Small intestine (tissue), 7 donors: ENCODE measurements at regions not wholly inside any gene's neighbourhood (a gene's known extent, or its start where the extent isn't known, plus 50 kb on each side); places are given as distances from the start of the nearest gene placed in this dataset.

Experiments
- DNase-seq, 2 donors: peaks; one replicate each; pipeline versions ENCODE4 v3.0.0 to v3.0.0-alpha.2; 2013
- FAIRE-seq: peaks from 2 replicates; lab custom pipeline; 2012; peaks lifted over from hg19 to GRCh38; lab: Jason Lieb, UNC
- H3K27ac ChIP-seq, 3 donors: one replicate each; pipeline ENCODE4 v1.5.1; 2013; ENCODE audit warnings: low read length in 2 of 3, mild to moderate bottlenecking in 2 of 3, control low read depth in 1 of 3, inconsistent platforms in 1 of 3, low read depth in 1 of 3, moderate library complexity in 1 of 3
- H3K27me3 ChIP-seq, 3 donors: one replicate each; pipeline ENCODE4 v1.6.1; 2013; ENCODE audit warnings: low read length in 3 of 3, inconsistent platforms in 1 of 3; ENCODE audit not compliant: control insufficient read depth in 3 of 3, insufficient read depth in 3 of 3
- H3K36me3 ChIP-seq, 3 donors: one replicate each; pipeline ENCODE4 v1.6.1; 2013; ENCODE audit warnings: low read length in 3 of 3, inconsistent platforms in 1 of 3, low read depth in 1 of 3, mild to moderate bottlenecking in 1 of 3, moderate library complexity in 1 of 3; ENCODE audit not compliant: control insufficient read depth in 3 of 3, insufficient read depth in 2 of 3
- H3K4me1 ChIP-seq, 3 donors: one replicate each; pipeline ENCODE4 v1.6.1; 2013; ENCODE audit warnings: low read length in 2 of 3, inconsistent platforms in 1 of 3, low read depth in 1 of 3, mild to moderate bottlenecking in 1 of 3, moderate library complexity in 1 of 3; ENCODE audit not compliant: control insufficient read depth in 3 of 3, insufficient read depth in 2 of 3
- H3K4me3 ChIP-seq, 3 donors: one replicate each; pipeline ENCODE4 v1.5.1; 2013; ENCODE audit warnings: low read length in 3 of 3, control low read depth in 1 of 3, inconsistent platforms in 1 of 3, low read depth in 1 of 3, mild to moderate bottlenecking in 1 of 3, moderate library complexity in 1 of 3
- H3K9me3 ChIP-seq, 2 donors: one replicate each; pipeline ENCODE4 v1.6.1; 2013; ENCODE audit warnings: low read depth in 1 of 2, low read length in 1 of 2; ENCODE audit not compliant: control insufficient read depth in 2 of 2, insufficient read depth in 1 of 2
- WGBS, 3 donors: extraction: QIAGEN DNeasy Blood & Tissue Kit; methylation state at CpG; one replicate each; pipeline ENCODE4 v1.1.7; 2013; 5-methylcytosine and 5-hydroxymethylcytosine counted together
- donor health status: healthy with polysubstance abuse.
- donor health status: control.
- donor health status: control.
- donor health status: Bipolar disorder and iron deficiency.
- donor health status: healthy.

DNA sequence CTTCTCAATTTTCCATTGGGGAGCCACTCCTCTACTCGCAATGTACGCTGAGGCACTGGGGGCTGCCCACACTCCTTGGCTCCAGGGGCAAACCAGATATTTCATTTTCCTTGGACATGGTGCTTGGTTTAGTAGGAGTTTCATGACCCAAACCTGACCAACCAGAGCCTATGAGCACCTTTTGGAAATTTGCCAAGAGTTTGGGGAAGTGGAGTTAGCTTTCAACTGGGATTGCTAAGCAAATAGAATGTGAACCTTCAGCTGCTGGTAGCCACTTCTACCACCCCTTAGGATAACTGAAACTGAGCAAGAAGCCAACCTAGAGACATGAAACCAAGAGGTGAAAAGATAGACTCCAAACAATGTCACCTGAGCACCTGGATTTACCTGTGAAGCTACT, 74.9 kb upstream of the COL13A1 start:
- no peak overlapping the region for H3K4me3 ChIP-seq
- no peak overlapping the region for H3K27ac ChIP-seq
- H3K9me3 ChIP-seq: no peaks in the 10 kb centered on the region
- peaks cover 0 to 10% (median 2%) of the 10 kb centered on the region in 3 donors for H3K27me3 ChIP-seq
- H3K36me3 ChIP-seq: no peaks in the 10 kb centered on the region
- no peak for DNase-seq
- no peak for FAIRE-seq
- 98 to 100% (median 100%) methylated on average over 2 of the region's 2 CpGs for WGBS, 3 donors
- H3K4me1 ChIP-seq: no peaks in the 10 kb centered on the region

- peaks cover 0 to 10% (median 0%) of the 10 kb centered on the region in 3 donors for H3K27me3 ChIP-seq
- no peak overlapping the region for H3K4me3 ChIP-seq
- 10 to 22% (median 21%) methylated on average over 3 of the region's 3 CpGs for WGBS, 3 donors
- H3K9me3 ChIP-seq: no peaks in the 10 kb centered on the region
- H3K36me3 ChIP-seq: no peaks in the 10 kb centered on the region
- no peaks in the 10 kb centered on the region for H3K4me1 ChIP-seq
- DNase-seq (no peak), FAIRE-seq (no peak)
- H3K27ac ChIP-seq: no peak overlapping the region
Observed at GRCh38 chr10:69728335-69728870, 73.3 kb upstream of the COL13A1 start.

DNA sequence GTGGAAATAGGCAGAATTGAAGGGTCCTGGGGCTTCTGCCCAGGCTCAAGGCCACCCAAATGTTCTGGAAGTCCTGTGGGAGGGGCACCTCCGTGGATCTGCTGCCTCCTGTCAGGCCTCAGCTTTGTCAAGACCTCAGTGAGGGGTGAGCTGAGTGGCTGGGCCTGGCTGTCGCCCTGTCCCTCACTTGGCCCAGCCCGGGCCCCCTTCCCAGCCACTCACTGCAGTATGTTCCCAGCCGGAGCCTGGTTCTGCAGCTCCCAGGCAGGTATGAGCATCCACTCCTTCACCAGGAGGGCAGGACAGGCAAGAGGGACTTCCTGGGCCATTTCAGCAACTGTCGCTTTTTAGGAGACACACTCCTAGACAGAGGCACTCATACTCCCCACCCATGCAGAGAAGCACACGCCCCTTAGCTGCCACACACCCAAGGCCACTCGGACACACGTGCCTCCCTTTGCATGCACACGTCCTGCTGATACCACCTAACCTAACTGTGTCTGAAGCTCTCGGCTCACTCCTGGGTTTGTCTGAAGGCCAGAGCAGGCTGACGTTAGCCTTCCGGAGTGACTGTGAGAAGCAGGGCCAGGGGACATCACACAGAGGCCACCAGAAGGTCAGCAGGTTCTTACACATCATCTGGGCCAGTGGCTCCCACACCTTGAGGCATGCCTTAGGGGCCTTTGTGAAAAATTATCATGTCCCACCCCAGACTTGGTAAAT, 72.2 kb upstream of the COL13A1 start:
- FAIRE-seq (no peak), DNase-seq (no peak)
- H3K27me3 ChIP-seq: peaks cover 0 to 6% (median 0%) of the 10 kb centered on the region in 3 donors
- no peaks in the 10 kb centered on the region for H3K4me1 ChIP-seq
- H3K4me3 ChIP-seq: no peak overlapping the region
- no peaks in the 10 kb centered on the region for H3K9me3 ChIP-seq
- no peak overlapping the region for H3K27ac ChIP-seq
- H3K36me3 ChIP-seq: no peaks in the 10 kb centered on the region
- 74 to 81% (median 77%) methylated on average over 12 of the region's 12 CpGs for WGBS, 3 donors

DNA sequence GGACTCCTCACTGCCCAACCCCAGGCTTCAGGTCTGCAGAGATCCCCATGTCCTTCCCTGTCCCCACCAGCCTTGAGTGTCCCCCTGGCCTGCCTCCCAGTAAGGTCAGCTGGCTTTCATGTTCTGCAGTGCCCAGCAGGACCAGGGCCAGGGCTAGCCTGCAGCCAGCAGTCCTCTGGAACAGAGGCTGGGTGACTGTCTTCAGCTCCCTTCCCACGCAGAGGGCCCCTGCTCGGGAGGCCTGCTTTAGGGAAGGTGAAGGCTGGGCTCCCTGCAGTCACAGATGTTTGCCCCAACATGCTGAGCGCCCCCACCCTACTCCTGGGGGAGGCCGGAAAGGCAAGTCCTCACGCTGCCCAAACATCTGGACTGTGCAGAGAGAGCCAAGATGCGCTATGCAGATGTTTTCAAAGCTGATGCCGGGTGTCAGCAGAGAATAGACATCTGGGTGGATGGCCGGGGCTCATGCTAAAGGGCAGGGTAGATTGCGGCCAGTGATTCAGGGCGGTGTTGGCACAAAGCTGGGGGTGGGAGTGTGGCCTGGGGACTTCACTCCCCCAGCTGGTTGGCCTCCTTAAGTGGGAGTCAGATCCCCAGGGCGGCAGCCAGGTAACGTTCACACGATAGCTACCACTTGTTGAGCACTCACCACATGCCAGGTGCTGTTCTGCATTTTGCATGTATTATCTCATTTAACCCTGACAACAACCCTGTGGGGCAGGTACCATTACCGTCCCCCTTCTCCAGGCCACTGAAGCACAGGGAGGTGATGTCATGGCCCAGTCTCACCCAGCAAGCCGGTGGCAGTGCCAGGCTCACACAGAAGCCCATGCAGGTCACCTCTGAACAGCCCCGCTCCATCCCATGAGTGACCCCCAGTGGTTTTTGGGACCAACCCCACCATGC, 71.2 kb upstream of the COL13A1 start:
- no peak for FAIRE-seq
- Histone ChIP-seq H3K4me1 (no peaks in the 10 kb centered on the region), H3K27me3 (no peaks in the 10 kb centered on the region)

DNA sequence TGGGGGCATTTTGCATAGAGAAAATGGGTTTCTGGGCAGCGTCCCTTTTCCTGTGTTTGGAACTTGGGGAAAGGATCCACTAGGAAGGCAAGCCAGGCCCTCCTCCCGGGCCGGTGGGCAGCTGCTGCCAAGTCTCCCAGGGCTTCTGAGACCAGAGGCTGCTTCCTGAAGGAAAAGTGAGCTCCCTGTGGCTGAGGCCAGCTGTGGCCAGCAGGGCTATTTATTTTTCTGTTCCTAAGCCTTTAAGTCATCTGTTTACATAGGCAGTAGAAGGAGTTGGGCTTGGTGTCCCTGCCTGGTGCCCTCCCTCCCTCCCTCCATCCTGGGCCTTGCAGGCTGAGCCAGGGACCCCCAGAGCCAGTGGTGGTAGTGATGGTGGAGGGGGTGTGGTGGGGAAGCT, 70.5 kb upstream of the COL13A1 start:
- no peak for FAIRE-seq
- no peak overlapping the region for H3K27ac ChIP-seq
- no peaks in the 10 kb centered on the region for H3K4me1 ChIP-seq
- H3K36me3 ChIP-seq: no peaks in the 10 kb centered on the region
- WGBS, 3 donors: 57 to 70% (median 67%) methylated on average over 3 of the region's 3 CpGs
- H3K27me3 ChIP-seq: no peaks in the 10 kb centered on the region
- DNase-seq: no peak
- no peak overlapping the region for H3K4me3 ChIP-seq
- no peaks in the 10 kb centered on the region for H3K9me3 ChIP-seq

More for the DNA sequence above, 71.2 kb upstream of the COL13A1 start:
- Histone ChIP-seq H3K4me3 (no peak overlapping the region), H3K36me3 (no peaks in the 10 kb centered on the region), H3K27ac (no peak overlapping the region), H3K9me3 (no peaks in the 10 kb centered on the region)
- DNase-seq: no peak
- 63 to 81% (median 72%) methylated on average over 16 of the region's 16 CpGs for WGBS, 3 donors

DNA sequence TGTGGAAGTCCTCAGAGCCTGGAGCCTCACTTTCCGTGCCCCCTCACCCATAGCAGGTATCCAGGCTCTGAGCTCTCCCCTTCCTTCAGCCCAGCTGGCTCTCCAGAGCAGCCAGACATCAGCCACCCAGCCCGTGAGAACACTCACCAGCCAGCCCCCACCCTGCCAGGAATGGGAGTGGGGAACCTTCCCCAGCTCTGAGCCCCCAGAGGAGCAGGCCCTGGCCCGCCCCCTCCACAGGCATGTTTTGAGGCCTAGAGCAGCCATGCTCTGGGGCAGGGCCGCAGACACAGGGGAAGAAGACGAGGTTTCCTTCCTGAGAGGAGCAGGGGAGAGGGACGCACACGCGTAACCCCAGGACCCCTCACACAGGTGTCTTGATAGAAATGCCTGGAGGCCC, 70.0 kb upstream of the COL13A1 start:
- no peak for FAIRE-seq
- Histone ChIP-seq H3K27ac (no peak overlapping the region), H3K4me3 (no peak overlapping the region), H3K36me3 (no peaks in the 10 kb centered on the region), H3K9me3 (no peaks in the 10 kb centered on the region), H3K27me3 (no peaks in the 10 kb centered on the region), H3K4me1 (no peaks in the 10 kb centered on the region)
- DNase-seq: no peak
- WGBS, 3 donors: 82 to 96% (median 86%) methylated on average over 8 of the region's 8 CpGs

DNA sequence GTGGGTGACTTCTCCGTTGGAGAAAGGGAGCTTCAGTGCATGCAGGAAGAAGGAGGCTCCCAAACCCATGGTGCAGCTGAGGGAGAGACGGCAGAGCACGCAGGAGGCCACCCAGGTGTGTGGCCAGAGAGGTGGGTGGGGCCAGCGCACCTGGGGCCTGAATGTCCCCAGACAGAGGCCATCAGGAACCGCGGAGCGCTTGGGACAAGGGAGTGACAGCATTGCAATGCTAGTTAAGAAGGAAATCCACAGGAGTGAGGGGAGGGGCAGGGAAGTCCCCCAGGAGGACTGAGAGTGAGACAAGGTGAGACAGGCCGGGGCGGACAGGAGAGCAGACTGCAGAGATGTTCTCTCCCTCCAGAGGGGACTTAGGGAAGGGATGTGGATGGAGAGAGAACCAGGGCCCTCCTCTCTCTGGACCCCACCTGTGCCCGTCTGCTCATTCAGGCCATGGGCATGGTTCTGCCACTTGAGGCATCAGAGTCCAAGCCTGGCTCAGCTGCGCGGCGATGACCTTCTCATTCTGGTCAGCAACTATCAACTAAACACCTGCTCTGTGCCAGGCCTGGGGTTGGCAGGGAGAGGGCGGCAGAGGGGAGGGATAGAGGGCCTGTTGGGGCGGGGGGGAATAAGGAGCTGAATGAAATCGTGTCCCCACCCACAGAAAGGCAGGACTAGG, 69.4 kb upstream of the COL13A1 start:
- no peaks in the 10 kb centered on the region for H3K4me1 ChIP-seq
- 79 to 89% (median 82%) methylated on average over 16 of the region's 16 CpGs for WGBS, 3 donors
- FAIRE-seq: no peak

DNA sequence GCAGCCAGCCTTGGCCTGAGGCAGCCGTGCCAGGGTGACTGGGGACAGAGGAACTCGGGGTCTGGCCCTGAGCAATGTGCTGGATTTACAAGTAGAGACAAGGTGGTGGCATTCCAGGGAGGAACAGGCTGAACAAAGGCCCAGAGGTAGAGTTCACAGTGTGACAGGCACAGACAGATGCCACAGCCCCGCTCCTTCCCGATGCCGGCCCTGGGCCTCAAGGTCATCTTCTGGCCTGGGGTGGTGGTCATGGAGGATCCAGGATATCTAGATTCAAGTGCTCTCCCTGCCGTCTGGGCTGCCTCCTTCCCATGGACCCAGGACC, 68.9 kb upstream of the COL13A1 start:
- Histone ChIP-seq H3K4me1 (no peaks in the 10 kb centered on the region), H3K4me3 (no peak overlapping the region), H3K27me3 (no peaks in the 10 kb centered on the region), H3K27ac (no peak overlapping the region), H3K9me3 (no peaks in the 10 kb centered on the region), H3K36me3 (no peaks in the 10 kb centered on the region)
- FAIRE-seq (no peak), DNase-seq (no peak)
- 75 to 87% (median 83%) methylated on average over 6 of the region's 6 CpGs for WGBS, 3 donors

More for the DNA sequence above, 69.4 kb upstream of the COL13A1 start:
- Histone ChIP-seq H3K36me3 (no peaks in the 10 kb centered on the region), H3K4me3 (no peak overlapping the region), H3K27me3 (no peaks in the 10 kb centered on the region), H3K27ac (no peak overlapping the region), H3K9me3 (no peaks in the 10 kb centered on the region)
- DNase-seq: no peak
